Calu3 (cell line): ENCODE measurements at regions not wholly inside any gene's neighbourhood (a gene's known extent, or its start where the extent isn't known, plus 50 kb on each side); places are given as distances from the start of the nearest gene placed in this dataset.

Experiments used
- BruUV-seq: library from RNA; stranded (reverse); fragments of 400-500 nt; replicated peaks from 2 replicates; lab custom pipeline; 2021; lab: Mats Ljungman, UMichigan
- CTCF ChIA-PET: fragments of 300-600 bp; sonication (Branson Sonifier 250); formaldehyde crosslinking; loops from one replicate; lab custom pipeline; 2022; ENCODE audit warnings: antibody characterized with exemption; lab: Charles Lee
- DNase-seq: peaks from one replicate; pipeline ENCODE4 v3.0.0; 2022
- H3K27ac Mint-ChIP-seq: one replicate; pipeline ENCODE4 v1.8.0; 2022; ENCODE audit warnings: mixed read lengths; ENCODE audit not compliant: unreplicated experiment
- H3K27me3 Mint-ChIP-seq: one replicate; pipeline ENCODE4 v1.8.0; 2022; ENCODE audit warnings: mixed read lengths; ENCODE audit not compliant: unreplicated experiment
- H3K36me3 Mint-ChIP-seq: one replicate; pipeline ENCODE4 v1.8.0; 2022; ENCODE audit warnings: mild to moderate bottlenecking, moderate library complexity, mixed read lengths; ENCODE audit not compliant: insufficient read depth, unreplicated experiment
- H3K4me1 Mint-ChIP-seq: one replicate; pipeline ENCODE4 v1.8.0; 2022; ENCODE audit warnings: mild to moderate bottlenecking, low read depth, mixed read lengths; ENCODE audit not compliant: unreplicated experiment
- H3K4me3 Mint-ChIP-seq: one replicate; pipeline ENCODE4 v1.8.0; 2022; ENCODE audit warnings: mild to moderate bottlenecking, low read depth, moderate library complexity, mixed read lengths; ENCODE audit not compliant: unreplicated experiment
- H3K9me3 Mint-ChIP-seq: one replicate; pipeline ENCODE4 v1.8.0; 2022; ENCODE audit warnings: low read depth, mixed read lengths; ENCODE audit not compliant: unreplicated experiment
- CTCF ChIP-seq: fragments of 200-600 bp; IDR thresholded peaks from one replicate; pipeline ENCODE4 v1.8.0; 2022; ENCODE audit warnings: antibody characterized with exemption; ENCODE audit not compliant: unreplicated experiment
- intact Hi-C: fragments of 100-400 bp; cut with micrococcal nuclease; formaldehyde crosslinking; loops from one replicate; pipeline ENCODE4 v1.10.0; 2022; ENCODE audit not compliant: unreplicated experiment

GRCh38 chr2:49342156-49342555, 187.8 kb upstream of the FSHR start:
- peaks cover 6% of the 10 kb centered on the region for H3K9me3 Mint-ChIP-seq
- intact Hi-C loops: no loop called here
- H3K4me1 Mint-ChIP-seq: no peaks in the 10 kb centered on the region
- BruUV-seq: no TSS peak
- no peaks in the 10 kb centered on the region for H3K27me3 Mint-ChIP-seq
- no peak for DNase-seq
- CTCF ChIA-PET: no interaction called here
- no peak overlapping the region for H3K27ac Mint-ChIP-seq
- no peaks in the 10 kb centered on the region for H3K36me3 Mint-ChIP-seq
- TF ChIP-seq CTCF: no peak
- no peak overlapping the region for H3K4me3 Mint-ChIP-seq

GRCh38 chr2:49335546-49335945, 181.2 kb upstream of the FSHR start:
- Mint-ChIP-seq H3K27me3 (no peaks in the 10 kb centered on the region), H3K27ac (no peak overlapping the region), H3K36me3 (no peaks in the 10 kb centered on the region), H3K9me3 (peaks cover 9% of the 10 kb centered on the region), H3K4me1 (no peaks in the 10 kb centered on the region), H3K4me3 (no peak overlapping the region)
- no peak for TF ChIP-seq CTCF
- no peak for DNase-seq
- intact Hi-C loops: no loop called here
- BruUV-seq: no TSS peak
- CTCF ChIA-PET: no interaction called here

- no peak for DNase-seq
- Mint-ChIP-seq H3K4me3 (no peak overlapping the region), H3K27ac (no peak overlapping the region), H3K9me3 (peaks cover 9% of the 10 kb centered on the region), H3K27me3 (no peaks in the 10 kb centered on the region), H3K4me1 (no peaks in the 10 kb centered on the region), H3K36me3 (no peaks in the 10 kb centered on the region)
- intact Hi-C loops: no loop called here
- no TSS peak for BruUV-seq
- TF ChIP-seq CTCF: no peak
- CTCF ChIA-PET: no interaction called here
Measured at GRCh38 chr2:49332415-49332814, 178.1 kb upstream of the FSHR start.

GRCh38 chr2:49318531-49318930, 164.2 kb upstream of the FSHR start:
- Mint-ChIP-seq H3K36me3 (no peaks in the 10 kb centered on the region), H3K4me3 (no peak overlapping the region), H3K9me3 (peaks cover 12% of the 10 kb centered on the region), H3K4me1 (no peaks in the 10 kb centered on the region), H3K27ac (no peak overlapping the region), H3K27me3 (no peaks in the 10 kb centered on the region)
- intact Hi-C loops: no loop called here
- TF ChIP-seq CTCF: no peak
- CTCF ChIA-PET: no interaction called here
- DNase-seq: no peak
- BruUV-seq: no TSS peak

GRCh38 chr2:49309461-49309860, 155.1 kb upstream of the FSHR start:
- no peak overlapping the region for H3K4me3 Mint-ChIP-seq
- no TSS peak for BruUV-seq
- no peaks in the 10 kb centered on the region for H3K4me1 Mint-ChIP-seq
- H3K9me3 Mint-ChIP-seq: peaks cover 14% of the 10 kb centered on the region
- H3K36me3 Mint-ChIP-seq: no peaks in the 10 kb centered on the region
- no peak for TF ChIP-seq CTCF
- H3K27me3 Mint-ChIP-seq: no peaks in the 10 kb centered on the region
- no peak overlapping the region for H3K27ac Mint-ChIP-seq
- intact Hi-C loops: no loop called here
- no peak for DNase-seq
- CTCF ChIA-PET: no interaction called here
